ENCODE measurements at regions not wholly inside any gene's neighbourhood (a gene's known extent, or its start where the extent isn't known, plus 50 kb on each side); places are given as distances from the start of the nearest gene placed in this dataset.

- 81% methylated on average over 3 of the region's 4 CpGs for WGBS
- Histone ChIP-seq H3K9me3 (no peaks in the 10 kb centered on the region), H3K4me3 (no peak overlapping the region), H3K4me1 (peaks cover 3 to 29% (median 11%) of the 10 kb centered on the region in 4 donors), H3K27ac (replicated peaks in 1 of 4) (no peak overlapping the region), H3K27me3 (no peaks in the 10 kb centered on the region), H3K36me3 (no peaks in the 10 kb centered on the region)
- intact Hi-C loops (cut with DNase I): no loop called here
- no peak for TF ChIP-seq POLR2A (IDR thresholded peaks at IDR 0.05; ENCODE audit: low read depth)
- DNase-seq (ENCODE audit: extremely low spot score): no peak
Observed at GRCh38 chr6:14883921-14884320, 361.9 kb upstream of the JARID2 start.

GRCh38 chr6:14885498-14885897, 360.4 kb upstream of the JARID2 start:
- H3K4me3 ChIP-seq: no peak overlapping the region
- no peaks in the 10 kb centered on the region for H3K27me3 ChIP-seq
- H3K9me3 ChIP-seq: peaks cover 0 to 5% (median 0%) of the 10 kb centered on the region in 4 donors
- H3K27ac ChIP-seq (replicated peaks in 1 of 4): no peak overlapping the region
- 60% methylated on average over 5 of the region's 5 CpGs for WGBS
- intact Hi-C loops (cut with DNase I): no loop called here
- no peaks in the 10 kb centered on the region for H3K36me3 ChIP-seq
- no peak for DNase-seq (ENCODE audit: extremely low spot score)
- H3K4me1 ChIP-seq: peaks cover 3 to 23% (median 11%) of the 10 kb centered on the region in 4 donors
- TF ChIP-seq POLR2AphosphoS5 (IDR thresholded peaks at IDR 0.05) (no peak), CTCF (IDR thresholded peaks at IDR 0.05) (no peak), POLR2A (IDR thresholded peaks at IDR 0.05; ENCODE audit: low read depth) (no peak), EP300 (IDR thresholded peaks at IDR 0.05) (no peak)

DNA sequence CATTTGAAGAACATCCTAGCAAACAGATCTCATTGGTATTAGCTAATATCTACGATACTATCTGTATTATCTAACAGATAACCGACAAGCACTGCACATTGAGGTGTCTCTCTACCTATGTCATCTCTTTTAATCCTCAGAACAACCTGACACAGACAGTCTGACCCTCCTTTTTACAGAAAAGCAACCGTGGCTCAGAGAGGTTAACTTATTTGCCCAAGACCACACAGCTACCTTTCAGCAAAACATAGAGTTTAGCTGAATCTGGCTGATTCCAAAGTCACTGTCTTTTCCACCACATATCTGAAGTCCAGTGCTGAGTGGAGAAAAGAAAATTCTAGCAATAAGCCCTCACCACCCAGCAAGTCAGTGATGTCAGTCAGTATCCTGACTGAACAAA, 358.7 kb upstream of the JARID2 start:
- H3K4me1 ChIP-seq: peaks cover 3 to 16% (median 10%) of the 10 kb centered on the region in 4 donors
- no peak overlapping the region for H3K4me3 ChIP-seq
- TF ChIP-seq EP300 (IDR thresholded peaks at IDR 0.05): no peak
- no peak for TF ChIP-seq CTCF (IDR thresholded peaks at IDR 0.05)
- TF ChIP-seq POLR2AphosphoS5 (IDR thresholded peaks at IDR 0.05): no peak
- TF ChIP-seq POLR2A (IDR thresholded peaks at IDR 0.05; ENCODE audit: low read depth): no peak
- no peak for DNase-seq (ENCODE audit: extremely low spot score)
- no peaks in the 10 kb centered on the region for H3K36me3 ChIP-seq
- no peaks in the 10 kb centered on the region for H3K27me3 ChIP-seq
- intact Hi-C loops (cut with DNase I): no loop called here
- no peak overlapping the region for H3K27ac ChIP-seq (replicated peaks in 1 of 4)
- 100% methylated on average over 3 of the region's 3 CpGs for WGBS
- peaks cover 0 to 5% (median 0%) of the 10 kb centered on the region in 4 donors for H3K9me3 ChIP-seq

GRCh38 chr6:14887986-14888574, 357.8 kb upstream of the JARID2 start:
- peaks cover 0 to 5% (median 0%) of the 10 kb centered on the region in 4 donors for H3K9me3 ChIP-seq
- DNase-seq (ENCODE audit: extremely low spot score): no peak
- H3K27ac ChIP-seq (replicated peaks in 1 of 4): no peak overlapping the region
- intact Hi-C loops (cut with DNase I): no loop called here
- peaks cover 3 to 15% (median 6%) of the 10 kb centered on the region in 4 donors for H3K4me1 ChIP-seq
- no peak overlapping the region for H3K4me3 ChIP-seq
- 92% methylated on average over 1 of the region's 5 CpGs for WGBS
- H3K27me3 ChIP-seq: no peaks in the 10 kb centered on the region
- no peaks in the 10 kb centered on the region for H3K36me3 ChIP-seq
- TF ChIP-seq CTCF (IDR thresholded peaks at IDR 0.05) (no peak), EP300 (IDR thresholded peaks at IDR 0.05) (no peak), POLR2AphosphoS5 (IDR thresholded peaks at IDR 0.05) (no peak), POLR2A (IDR thresholded peaks at IDR 0.05; ENCODE audit: low read depth) (no peak)

GRCh38 chr6:14888575-14889000, 357.3 kb upstream of the JARID2 start:
- H3K36me3 ChIP-seq: no peaks in the 10 kb centered on the region
- H3K4me3 ChIP-seq: no peak overlapping the region
- intact Hi-C loops (cut with DNase I): no loop called here
- DNase-seq (ENCODE audit: extremely low spot score): no peak
- peaks cover 2 to 10% (median 4%) of the 10 kb centered on the region in 4 donors for H3K4me1 ChIP-seq
- TF ChIP-seq POLR2AphosphoS5 (IDR thresholded peaks at IDR 0.05): no peak
- TF ChIP-seq EP300 (IDR thresholded peaks at IDR 0.05): no peak
- no peak for TF ChIP-seq CTCF (IDR thresholded peaks at IDR 0.05)
- TF ChIP-seq POLR2A (IDR thresholded peaks at IDR 0.05; ENCODE audit: low read depth): no peak
- H3K9me3 ChIP-seq: peaks cover 0 to 5% (median 0%) of the 10 kb centered on the region in 4 donors
- no peak overlapping the region for H3K27ac ChIP-seq (replicated peaks in 1 of 4)
- no peaks in the 10 kb centered on the region for H3K27me3 ChIP-seq
- 93% methylated on average over 4 of the region's 4 CpGs for WGBS
